K562 (cell line): ENCODE measurements at regions not wholly inside any gene's neighbourhood (a gene's known extent, or its start where the extent isn't known, plus 50 kb on each side); places are given as distances from the start of the nearest gene placed in this dataset.
A peak's percentile ranks its signal among the peaks of the same experiment; 100 is the strongest.

Source experiments
- ATAC-seq: fragments of 200-7000 bp; cut with Tn5 transposase; 3 replicates; pipeline ENCODE4 v1.9.1; 2020; ENCODE audit warnings: moderate library complexity
- BruUV-seq: library from RNA; stranded (reverse); fragments of 400-500 nt; replicated peaks from 2 replicates; lab custom pipeline; 2021; lab: Mats Ljungman, UMichigan
- CTCF ChIA-PET: fragments of 300-600 bp; formaldehyde crosslinking; extraction: SDS; loops from one replicate; lab custom pipeline; 2021; ENCODE audit warnings: low intra/inter-chr PET ratio; lab: Yijun Ruan, JAX
- POLR2A ChIA-PET: fragments of 300-600, 350-650 bp; sonication (Branson Sonifier 250); formaldehyde crosslinking; extraction: SDS; loops from one replicate; lab custom pipeline; 2021; ENCODE audit warnings: antibody characterized with exemption, inconsistent platforms; lab: Yijun Ruan, JAX
- DNase-seq, 4 experiments: peaks; one replicate each; pipeline versions ENCODE4 v3.0.0 to v3.0.0-alpha.2; 2011 to 2018; ENCODE audit warnings: low spot score in 3 of 4, mixed read lengths in 3 of 4; ENCODE audit errors: extremely low read depth in 1 of 4
- FAIRE-seq: peaks from 2 replicates; lab custom pipeline; 2011; peaks lifted over from hg19 to GRCh38; lab: Jason Lieb, UNC
- H2AFZ ChIP-seq: 2 replicates; pipeline ENCODE4 v1.6.0; 2011; ENCODE audit warnings: low read depth, low read length, control low read depth, inconsistent platforms
- H3K27ac ChIP-seq: fragments of 200-600 bp; 3 replicates; pipeline ENCODE4 v1.8.0; 2011; ENCODE audit warnings: low read depth, mild to moderate bottlenecking, control low read depth, inconsistent platforms, low read length, moderate library complexity, mixed read lengths; ENCODE audit errors: extremely low read depth
- H3K27me3 ChIP-seq, 2 experiments: fragments of 300-600 bp in 1 of 2; 2 replicates in 1 of 2; 3 replicates in 1 of 2; pipeline versions ENCODE4 v1.6.0 to v1.8.0; 2011; ENCODE audit warnings: inconsistent platforms in 2 of 2, low read length in 2 of 2, mild to moderate bottlenecking in 1 of 2, mixed read lengths in 1 of 2, moderate library complexity in 1 of 2; ENCODE audit not compliant: control insufficient read depth in 2 of 2, insufficient read depth in 2 of 2
- H3K36me3 ChIP-seq: fragments of 300-600 bp; 3 replicates; pipeline ENCODE4 v1.8.0; 2011; ENCODE audit warnings: mild to moderate bottlenecking, low read length, inconsistent platforms; ENCODE audit not compliant: control insufficient read depth, insufficient read depth
- H3K4me1 ChIP-seq, 2 experiments: fragments of 200-600 bp in 1 of 2; replicated peaks in 1 of 2; 2 replicates in 1 of 2; 3 replicates in 1 of 2; pipeline versions ENCODE4 v1.5.1 to v1.8.0; 2011; ENCODE audit warnings: inconsistent platforms in 2 of 2, low read length in 2 of 2, mild to moderate bottlenecking in 1 of 2, mixed read lengths in 1 of 2, moderate library complexity in 1 of 2; ENCODE audit not compliant: control insufficient read depth in 2 of 2, insufficient read depth in 2 of 2
- H3K4me2 ChIP-seq: 2 replicates; pipeline ENCODE4 v1.6.1; 2011; ENCODE audit warnings: low read length, control low read depth, inconsistent platforms, mixed read lengths; ENCODE audit not compliant: insufficient read depth
- H3K4me3 ChIP-seq: fragments of 200-600 bp; sonication (generic), shearing (Covaris generic); 2 replicates; pipeline ENCODE4 v1.5.1; 2016; ENCODE audit warnings: control low read depth, inconsistent platforms
- H3K79me2 ChIP-seq: fragments of 200-600 bp; 3 replicates; pipeline ENCODE4 v1.8.0; 2011; ENCODE audit warnings: low read length, inconsistent platforms; ENCODE audit not compliant: control insufficient read depth, insufficient read depth
- H3K9ac ChIP-seq, 2 experiments: 2 replicates each; pipeline versions ENCODE4 v1.6.0 to v1.6.1; 2011; ENCODE audit warnings: low read depth in 2 of 2, low read length in 2 of 2, control low read depth in 1 of 2, inconsistent platforms in 1 of 2, mild to moderate bottlenecking in 1 of 2, mixed read lengths in 1 of 2; ENCODE audit not compliant: insufficient read depth in 1 of 2
- H3K9me1 ChIP-seq: one replicate; pipeline ENCODE4 v1.6.0; 2011; ENCODE audit warnings: inconsistent platforms, mild to moderate bottlenecking, low read length, moderate library complexity; ENCODE audit not compliant: control insufficient read depth, insufficient read depth
- H3K9me3 ChIP-seq: replicated peaks from 2 replicates; pipeline ENCODE4 v1.5.1; 2011; ENCODE audit warnings: low read depth, low read length, inconsistent platforms; ENCODE audit not compliant: control insufficient read depth, insufficient read depth
- H4K20me1 ChIP-seq: replicated peaks from 2 replicates; pipeline ENCODE4 v1.6.1; 2011; ENCODE audit warnings: low read length, inconsistent platforms, mixed read lengths; ENCODE audit not compliant: control insufficient read depth, insufficient read depth
- GATAD2B ChIP-seq: fragments of 450-650 bp; IDR thresholded peaks from 2 replicates; pipeline ENCODE4 v1.6.1; 2017; ENCODE audit warnings: mild to moderate bottlenecking, borderline replicate concordance
- NR2C2 ChIP-seq, 2 experiments: fragments of 200-800 bp in 1 of 2; sonication (Bioruptor generic) in 1 of 2; sonication (generic) in 1 of 2; formaldehyde crosslinking in 1 of 2; IDR thresholded peaks; 2 replicates each; pipeline versions ENCODE4 v1.6.1 to v1.8.0; 2016 to 2022; ENCODE audit warnings: mild to moderate bottlenecking in 1 of 2, missing compliant biosample characterization in 1 of 2, missing genetic modification characterization in 1 of 2, missing genetic modification reagents in 1 of 2
- SAP30 ChIP-seq: fragments of 200-600 bp; sonication (generic); IDR thresholded peaks from 2 replicates; pipeline ENCODE4 v1.6.1; 2012; ENCODE audit warnings: borderline replicate concordance, low read depth, mild to moderate bottlenecking, moderate library complexity, low read length, control low read depth, inconsistent platforms; ENCODE audit not compliant: insufficient read depth, poor library complexity, severe bottlenecking
- TSC22D4 ChIP-seq: fragments of 450-650 bp; IDR thresholded peaks from 2 replicates; pipeline ENCODE4 v1.6.1; 2016; ENCODE audit warnings: missing genetic modification characterization, missing biosample characterization, control low read depth
- TSHZ1 ChIP-seq: fragments of 250-450 bp; sonication (Bioruptor Pico); IDR thresholded peaks from 2 replicates; pipeline ENCODE4 v1.4.0; 2020; ENCODE audit warnings: mild to moderate bottlenecking, moderate library complexity
- ZKSCAN1 ChIP-seq: fragments of 150-350 bp; IDR thresholded peaks from 2 replicates; pipeline ENCODE4 v1.6.1; 2016; ENCODE audit warnings: low read depth, low read length
- ZNF316 ChIP-seq: fragments of 450-650 bp; IDR thresholded peaks from 2 replicates; pipeline ENCODE4 v1.6.1; 2016
- WGBS: fragments of 100-300 bp; shearing (Covaris generic); methylation state at CpG from one replicate; pipeline ENCODE4 v1.1.6; 2016; ENCODE audit warnings: low coverage, mixed read lengths; ENCODE audit not compliant: insufficient coverage; ENCODE audit errors: missing lambda C conversion rate; 5-methylcytosine and 5-hydroxymethylcytosine counted together
- in situ Hi-C: fragments of 300-500 bp; cut with MboI; formaldehyde crosslinking; loops from 4 replicates; pipeline ENCODE4 v1.15.0; 2018; ENCODE audit warnings: inconsistent platforms, mixed read lengths
- intact Hi-C: fragments of 100-400 bp; cut with micrococcal nuclease; formaldehyde crosslinking; loops from 2 replicates; pipeline ENCODE4 v1.14.2; 2022
- TF ChIP-seq, protein P1 (sequence below): fragments of 250-450 bp; sonication (Bioruptor Pico); IDR thresholded peaks from 2 replicates; pipeline ENCODE4 v1.5.0; 2021; ENCODE audit warnings: mild to moderate bottlenecking, moderate library complexity

DNA sequence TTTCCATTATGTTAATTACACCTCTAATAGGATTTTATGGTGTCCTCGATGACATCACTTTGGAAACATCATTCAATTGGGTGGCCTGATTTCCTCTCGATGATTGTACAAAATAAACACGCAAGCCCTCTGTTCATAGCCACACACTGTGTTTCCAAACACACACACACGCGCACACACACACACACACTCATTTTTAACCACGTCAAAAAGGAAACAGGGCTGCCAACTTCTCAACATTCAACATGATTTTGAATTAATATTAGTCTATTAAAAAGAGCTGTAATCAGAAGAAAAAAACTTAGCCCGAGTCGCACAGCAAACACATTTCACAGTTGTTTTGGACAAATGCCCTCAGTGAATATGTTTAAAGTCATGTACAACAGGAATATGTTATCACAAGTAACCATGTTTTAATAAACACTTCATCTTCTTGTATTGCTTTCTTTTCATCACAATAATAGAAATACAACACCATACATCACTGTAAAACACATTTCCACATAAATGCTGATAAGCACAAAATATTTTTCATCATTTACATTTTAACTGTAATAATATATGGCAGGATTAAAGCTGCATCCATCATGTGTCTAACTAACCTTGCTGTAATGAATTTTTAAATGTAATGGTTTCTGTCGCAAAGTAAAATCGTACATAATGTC, 219.1 kb upstream of the IRX3 start:
- CTCF ChIA-PET = no interaction called here
- POLR2A ChIA-PET = no interaction called here
- no peak for ATAC-seq

DNA sequence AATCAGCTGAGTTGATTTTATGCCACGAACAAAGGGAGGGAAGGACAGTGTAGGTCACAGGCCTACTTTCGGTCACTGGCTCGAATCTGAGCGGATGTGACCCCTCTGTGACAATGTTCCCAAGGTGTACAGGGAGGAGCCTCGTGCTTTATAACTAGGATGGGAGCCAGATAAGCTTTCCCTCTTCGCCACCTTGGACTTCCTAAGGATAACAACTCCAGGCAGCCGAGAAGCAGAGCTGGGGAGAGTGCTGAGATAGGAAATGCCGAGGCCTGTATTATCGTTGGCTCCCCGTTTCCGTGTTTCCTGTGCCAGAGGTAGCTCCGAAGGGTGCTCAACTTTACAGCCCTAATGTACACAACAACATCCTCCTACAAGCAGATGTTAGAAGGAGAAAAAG, 217.8 kb upstream of the IRX3 start:
- Histone ChIP-seq H2AFZ (no peak overlapping the region), H3K9me3 (no peaks in the 10 kb centered on the region), H3K27ac (no peak overlapping the region), H3K4me1 (no peaks in the 10 kb centered on the region), H3K9me1 (no peaks in the 10 kb centered on the region), H3K4me2 (no peak overlapping the region), H3K4me3 (no peak overlapping the region), H3K36me3 (no peaks in the 10 kb centered on the region), H3K79me2 (no peaks in the 10 kb centered on the region), H4K20me1 (no peaks in the 10 kb centered on the region), H3K9ac (no peak overlapping the region), H3K27me3 (peaks cover 8 to 35% of the 10 kb centered on the region in 2 experiments)
- ChIA-PET POLR2A (no interaction called here), CTCF (no interaction called here)
- no TSS peak for BruUV-seq
- intact Hi-C loops = no loop called here
- DNase-seq (no peak), ATAC-seq (no peak), FAIRE-seq (no peak)
- in situ Hi-C loops = no loop called here
- 0% methylated on average over 7 of the region's 12 CpGs for WGBS
- TF ChIP-seq, protein P1, sequence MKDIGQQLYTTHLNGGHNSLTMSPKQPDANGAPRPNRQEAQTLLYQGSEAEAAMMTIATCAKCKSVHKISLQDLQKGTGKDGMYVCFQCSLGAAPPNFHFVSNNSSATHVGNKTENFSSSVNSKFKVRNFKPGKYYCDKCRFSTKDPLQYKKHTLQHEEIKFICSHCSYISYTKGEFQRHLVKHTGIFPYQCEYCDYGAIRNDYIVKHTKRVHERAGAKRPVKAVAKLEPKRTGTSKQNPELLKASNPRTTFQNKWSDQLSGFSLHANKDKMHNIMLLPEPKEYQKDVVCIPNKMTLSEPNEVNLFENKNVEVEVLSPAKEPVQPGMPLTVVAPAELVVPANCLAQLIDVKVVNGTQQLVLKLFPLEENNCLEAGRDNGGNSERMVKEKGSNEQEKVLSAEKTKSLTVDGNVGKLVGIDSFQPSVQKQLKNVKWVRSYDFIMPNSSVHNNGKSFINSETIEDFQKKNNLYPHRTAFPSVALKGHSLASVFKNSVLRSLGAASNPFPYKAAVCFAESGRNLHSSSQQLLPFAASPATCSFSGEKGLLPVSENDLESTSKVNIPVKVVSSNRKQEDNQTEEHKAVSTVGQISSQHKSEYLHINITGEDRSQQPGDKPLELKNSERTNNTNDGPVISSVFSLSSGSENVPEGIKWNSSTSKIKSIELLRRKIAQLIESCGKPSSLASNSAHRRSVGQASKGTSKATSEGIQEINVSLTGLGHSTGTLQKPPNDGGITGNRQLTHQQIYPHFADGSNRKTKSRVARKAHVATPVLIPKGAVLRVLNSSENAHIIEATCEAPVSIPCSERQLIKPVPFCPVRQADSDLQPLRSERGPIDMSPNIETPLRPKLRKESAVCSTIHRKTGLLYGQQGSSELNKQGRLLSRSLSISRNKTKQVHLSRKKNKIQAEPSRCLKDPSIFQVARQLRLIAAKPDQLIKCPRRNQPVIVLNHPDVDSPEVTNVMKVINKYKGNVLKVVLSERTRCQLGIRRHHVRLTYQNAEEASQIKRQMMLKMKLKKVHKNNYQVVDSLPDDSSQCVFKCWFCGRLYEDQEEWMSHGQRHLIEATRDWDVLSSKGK (CRISPR knock-in tag) = no peak
- TF ChIP-seq ZKSCAN1 (no peak), TSHZ1 (CRISPR knock-in tag) (no peak), SAP30 (no peak), GATAD2B (no peak), TSC22D4 (tag) (no peak)

More for the DNA sequence above, 219.1 kb upstream of the IRX3 start:
- Histone ChIP-seq H3K27ac (no peak overlapping the region), H3K79me2 (no peaks in the 10 kb centered on the region), H2AFZ (no peak overlapping the region), H4K20me1 (no peaks in the 10 kb centered on the region), H3K4me1 (no peaks in the 10 kb centered on the region), H3K9me1 (no peaks in the 10 kb centered on the region), H3K27me3 (peaks cover 17 to 40% of the 10 kb centered on the region in 2 experiments), H3K36me3 (no peaks in the 10 kb centered on the region), H3K4me3 (no peak overlapping the region), H3K9me3 (no peaks in the 10 kb centered on the region), H3K4me2 (no peak overlapping the region), H3K9ac (no peak overlapping the region)
- in situ Hi-C loops = no loop called here
- BruUV-seq = no TSS peak
- intact Hi-C loops = no loop called here
- TF ChIP-seq ZNF316 (peak; percentile 49), NR2C2 (CRISPR knock-in tag; IDR thresholded peaks at IDR 0.05) (no peak), NR2C2 (tag; IDR thresholded peaks at IDR 0.05) (no peak)
- DNase-seq = no peak
- WGBS = under 1% methylated on average over 10 of the region's 10 CpGs
- FAIRE-seq = no peak
